Sciatic nerve (tissue), 2 donors: ENCODE measurements at regions not wholly inside any gene's neighbourhood (a gene's known extent, or its start where the extent isn't known, plus 50 kb on each side); places are given as distances from the start of the nearest gene placed in this dataset.

ENCODE experiments used
- ATAC-seq: fragments of 200-7000 bp; cut with Tn5 transposase; one replicate; pipeline ENCODE4 v1.9.1; 2020; ENCODE audit warnings: mild to moderate bottlenecking, moderate library complexity
- DNase-seq: peaks from one replicate; pipeline ENCODE4 v3.0.0-alpha.2; 2020; ENCODE audit warnings: low spot score
- intact Hi-C: fragments of 100-400 bp; cut with DNase I; formaldehyde crosslinking; loops from one replicate; pipeline ENCODE4 v1.14.2; 2022
- donor health status: DM: no; HTN: no; CAD: no.
- donor health status: DM: no; HTN: no; CAD: no.

- ATAC-seq (no peak), DNase-seq (no peak)
- intact Hi-C loops, result no loop called here
Measured at GRCh38 chr5:89437450-89438435, 554.8 kb upstream of the MEF2C start.

DNA sequence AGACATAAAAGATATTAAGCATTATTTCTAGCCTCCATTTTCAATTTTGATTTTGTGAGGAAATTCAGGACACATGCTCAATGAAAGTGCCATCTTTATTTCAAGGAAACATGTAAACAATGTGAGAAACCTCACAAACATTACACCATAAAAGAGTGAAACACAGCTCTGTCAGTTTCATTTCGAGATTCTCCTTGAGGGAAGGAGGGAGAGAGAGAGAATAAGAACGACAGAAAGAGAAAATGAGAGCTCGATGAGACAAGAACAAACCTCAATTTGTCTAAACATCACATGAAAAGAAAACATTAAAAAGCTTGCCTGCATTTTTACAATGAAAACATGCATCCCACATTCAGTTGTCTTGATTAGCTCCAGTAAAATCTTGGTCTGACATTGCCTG lies 553.5 kb upstream of the MEF2C start:
- no peak for ATAC-seq
- no peak for DNase-seq
- intact Hi-C loops, result no loop called here

DNA sequence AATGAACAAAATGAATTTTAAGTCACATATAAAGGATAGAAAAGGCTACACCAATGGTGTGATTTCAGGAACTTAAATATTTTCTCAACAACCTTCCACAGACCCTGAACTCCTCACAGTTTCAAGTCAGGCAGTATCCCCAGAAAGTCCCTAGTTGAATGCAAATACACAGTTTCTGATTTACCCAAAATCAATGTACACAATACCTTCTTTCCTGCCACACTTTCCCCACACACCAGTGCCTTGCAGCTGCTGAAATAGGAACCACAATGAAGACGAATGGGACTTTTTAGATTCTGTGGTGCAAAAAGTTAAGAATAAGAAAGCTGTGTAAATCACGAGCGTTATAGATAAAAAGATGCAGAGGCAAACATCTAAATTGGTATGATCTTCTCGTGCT lies 552.4 kb upstream of the MEF2C start:
- intact Hi-C loops, result no loop called here
- DNase-seq (no peak), ATAC-seq (no peak)

- no peak for DNase-seq
- intact Hi-C loops, result no loop called here
- no peak for ATAC-seq
Measured at GRCh38 chr5:89428624-89429023, 545.6 kb upstream of the MEF2C start.

DNA sequence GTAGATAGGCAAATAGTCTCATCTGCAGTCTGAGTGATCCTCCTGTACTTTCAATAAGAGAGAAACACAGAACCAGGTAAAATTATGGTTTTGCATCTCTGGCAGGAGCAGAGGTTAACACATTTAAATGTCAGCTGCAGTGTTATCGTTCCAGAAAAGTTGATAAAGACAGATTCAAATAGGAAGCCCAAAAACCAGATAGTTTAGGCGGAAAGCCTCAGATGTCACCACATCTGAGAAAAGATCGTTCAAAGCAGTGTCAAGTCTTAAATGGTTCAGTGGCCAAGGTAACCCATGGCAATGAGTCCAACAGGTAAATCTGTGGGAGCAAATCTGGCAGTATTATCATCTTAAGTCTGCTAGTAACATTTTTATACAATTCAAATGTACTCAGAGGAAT lies 542.1 kb upstream of the MEF2C start:
- ATAC-seq, result no peak
- no peak for DNase-seq
- intact Hi-C loops, result no loop called here

- ATAC-seq, result no peak
- intact Hi-C loops, result no loop called here
Measured at GRCh38 chr5:89421035-89421434, 538.1 kb upstream of the MEF2C start.

GRCh38 chr5:89418407-89419085 lies 535.6 kb upstream of the MEF2C start:
- ATAC-seq (no peak), DNase-seq (no peak)
- intact Hi-C loops, result no loop called here

More at GRCh38 chr5:89421035-89421434, 538.1 kb upstream of the MEF2C start:
- no peak for DNase-seq

- intact Hi-C loops, result no loop called here
- ATAC-seq (no peak), DNase-seq (no peak)
Measured at GRCh38 chr5:89417990-89418389, 535.0 kb upstream of the MEF2C start.

GRCh38 chr5:89417515-89417914 lies 534.5 kb upstream of the MEF2C start:
- DNase-seq, result no peak
- intact Hi-C loops, result no loop called here
- no peak for ATAC-seq

GRCh38 chr5:89411891-89412290 lies 528.9 kb upstream of the MEF2C start:
- DNase-seq, result no peak
- intact Hi-C loops, result no loop called here
- ATAC-seq, result no peak

DNA sequence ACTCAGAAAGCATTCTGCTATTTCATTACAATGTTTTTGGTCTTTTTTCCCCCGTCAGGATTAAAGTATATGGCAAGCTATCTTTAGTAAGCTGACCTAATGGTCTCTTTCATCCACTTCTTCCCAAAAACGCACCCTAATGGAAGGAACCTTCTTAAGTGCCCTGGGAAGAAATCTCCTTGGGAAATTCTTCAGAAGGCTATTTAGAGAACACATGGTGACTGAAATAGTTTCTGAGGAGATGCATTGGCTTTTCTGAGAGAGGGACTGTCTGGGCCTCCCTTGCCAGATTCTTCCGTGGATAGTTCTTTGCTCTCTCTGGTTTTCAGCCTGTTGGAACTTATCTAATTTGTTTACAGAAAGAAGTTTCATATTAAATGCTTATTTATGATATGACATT lies 524.1 kb upstream of the MEF2C start:
- intact Hi-C loops, result no loop called here
- no peak for ATAC-seq
- DNase-seq, result no peak

GRCh38 chr5:89401659-89402058 lies 518.7 kb upstream of the MEF2C start:
- DNase-seq (no peak), ATAC-seq (no peak)
- intact Hi-C loops, result no loop called here

DNA sequence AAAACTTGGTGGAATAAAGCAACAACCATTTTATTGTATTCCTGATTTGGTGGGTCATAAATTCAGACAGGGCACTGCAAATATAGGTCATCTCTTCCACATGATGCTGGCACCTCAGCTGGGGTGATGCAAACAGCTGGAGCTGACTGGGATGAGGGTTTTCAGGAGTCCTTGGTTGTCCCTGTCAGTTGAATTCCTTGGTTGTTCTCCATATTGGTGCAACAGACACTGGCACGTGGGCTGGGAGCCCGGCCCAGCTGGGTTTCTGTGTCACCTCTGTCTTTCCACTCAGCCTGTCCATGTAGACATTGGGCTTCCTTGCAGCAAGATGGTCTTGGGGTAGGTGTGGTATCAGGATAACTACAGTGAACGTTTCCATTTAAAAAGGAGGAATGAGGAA lies 518.0 kb upstream of the MEF2C start:
- ATAC-seq, result no peak
- intact Hi-C loops, result no loop called here
- DNase-seq, result no peak

GRCh38 chr5:89399548-89399947 lies 516.6 kb upstream of the MEF2C start:
- no peak for DNase-seq

DNA sequence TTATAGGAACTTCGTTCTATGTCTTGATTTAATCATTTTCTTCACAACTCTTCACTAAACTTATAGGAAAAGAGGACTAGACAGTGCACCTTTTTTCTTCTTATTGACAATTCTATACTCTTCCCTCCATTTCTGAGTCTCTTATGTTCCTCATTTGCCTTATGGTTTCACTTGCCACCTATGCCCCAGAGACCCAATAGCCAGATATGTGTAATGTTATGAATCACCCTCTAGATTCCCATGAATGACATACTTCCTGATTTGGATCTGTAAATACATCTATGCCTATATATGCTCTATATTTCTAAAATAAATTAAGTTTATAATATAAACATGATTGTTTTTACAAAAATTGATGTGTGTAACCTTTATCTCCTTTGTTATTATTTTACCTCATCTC lies 514.1 kb upstream of the MEF2C start:
- intact Hi-C loops, result no loop called here
- DNase-seq, result no peak
- ATAC-seq, result peak; percentile 70

More at GRCh38 chr5:89399548-89399947, 516.6 kb upstream of the MEF2C start:
- intact Hi-C loops, result no loop called here
- no peak for ATAC-seq

- peak; percentile 80 for ATAC-seq
- intact Hi-C loops, result no loop called here
- DNase-seq, result no peak
Measured at GRCh38 chr5:89396278-89396954, 513.4 kb upstream of the MEF2C start.

DNA sequence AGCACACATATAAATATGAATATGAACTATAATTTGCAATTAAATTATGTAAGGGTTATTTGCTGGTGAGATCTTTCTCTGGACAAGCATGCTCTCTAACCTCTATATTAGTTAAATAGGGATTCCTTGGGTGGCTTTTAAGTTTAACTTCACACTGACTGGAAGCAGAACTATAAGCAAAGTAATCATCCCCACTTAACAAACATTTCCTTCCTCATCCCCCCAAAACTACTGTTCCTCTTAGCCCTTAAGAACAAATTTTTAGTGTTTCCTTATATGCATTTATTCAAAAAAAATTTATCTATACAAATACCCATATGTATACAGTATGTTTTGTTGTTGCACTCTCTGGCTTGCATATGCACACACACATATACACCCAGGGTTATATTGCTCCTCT lies 512.1 kb upstream of the MEF2C start:
- no peak for ATAC-seq
- no peak for DNase-seq
- intact Hi-C loops, result no loop called here

DNA sequence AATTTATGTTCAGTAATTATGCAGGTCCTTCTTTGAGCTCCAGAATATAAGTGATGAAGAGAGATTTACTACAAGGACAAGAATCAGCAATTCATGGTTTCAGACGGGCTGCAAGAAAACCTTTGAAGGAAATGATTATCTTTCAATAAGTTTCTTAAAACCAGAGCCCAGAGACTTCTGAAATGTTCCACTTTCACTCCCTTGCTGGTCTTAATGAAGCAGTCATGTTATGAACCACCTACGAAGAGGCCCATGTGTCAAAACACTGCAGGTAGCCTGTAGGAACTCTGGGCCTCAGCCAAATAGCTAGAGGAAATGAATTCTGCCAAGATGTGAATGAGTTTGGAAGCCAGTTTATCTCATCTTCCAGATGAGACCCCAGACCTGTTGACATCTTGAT lies 505.9 kb upstream of the MEF2C start:
- ATAC-seq (no peak), DNase-seq (no peak)
- intact Hi-C loops, result no loop called here

GRCh38 chr5:89384391-89384790 lies 501.4 kb upstream of the MEF2C start:
- intact Hi-C loops, result no loop called here

GRCh38 chr5:89380635-89381034 lies 497.7 kb upstream of the MEF2C start:
- intact Hi-C loops, result no loop called here
- ATAC-seq, result no peak
- no peak for DNase-seq

More at GRCh38 chr5:89384391-89384790, 501.4 kb upstream of the MEF2C start:
- ATAC-seq (no peak), DNase-seq (no peak)
